ENCODE measurements at regions not wholly inside any gene's neighbourhood (a gene's known extent, or its start where the extent isn't known, plus 50 kb on each side); places are given as distances from the start of the nearest gene placed in this dataset.

- Histone ChIP-seq H3K4me3 (no peak overlapping the region), H3K36me3 (no peaks in the 10 kb centered on the region), H3K27ac (no peak overlapping the region), H3K9me3 (no peaks in the 10 kb centered on the region), H3K4me1 (no peaks in the 10 kb centered on the region), H3K27me3 (no peaks in the 10 kb centered on the region)
- ATAC-seq (no peak), DNase-seq (no peak)
- intact Hi-C loops (cut with DNase I): no loop called here
- TF ChIP-seq, protein P1, sequence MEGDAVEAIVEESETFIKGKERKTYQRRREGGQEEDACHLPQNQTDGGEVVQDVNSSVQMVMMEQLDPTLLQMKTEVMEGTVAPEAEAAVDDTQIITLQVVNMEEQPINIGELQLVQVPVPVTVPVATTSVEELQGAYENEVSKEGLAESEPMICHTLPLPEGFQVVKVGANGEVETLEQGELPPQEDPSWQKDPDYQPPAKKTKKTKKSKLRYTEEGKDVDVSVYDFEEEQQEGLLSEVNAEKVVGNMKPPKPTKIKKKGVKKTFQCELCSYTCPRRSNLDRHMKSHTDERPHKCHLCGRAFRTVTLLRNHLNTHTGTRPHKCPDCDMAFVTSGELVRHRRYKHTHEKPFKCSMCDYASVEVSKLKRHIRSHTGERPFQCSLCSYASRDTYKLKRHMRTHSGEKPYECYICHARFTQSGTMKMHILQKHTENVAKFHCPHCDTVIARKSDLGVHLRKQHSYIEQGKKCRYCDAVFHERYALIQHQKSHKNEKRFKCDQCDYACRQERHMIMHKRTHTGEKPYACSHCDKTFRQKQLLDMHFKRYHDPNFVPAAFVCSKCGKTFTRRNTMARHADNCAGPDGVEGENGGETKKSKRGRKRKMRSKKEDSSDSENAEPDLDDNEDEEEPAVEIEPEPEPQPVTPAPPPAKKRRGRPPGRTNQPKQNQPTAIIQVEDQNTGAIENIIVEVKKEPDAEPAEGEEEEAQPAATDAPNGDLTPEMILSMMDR (IDR thresholded peaks at IDR 0.05): no peak
Measured at GRCh38 chr2:198656869-198657268, 800.9 kb downstream of the SATB2 start.

- Histone ChIP-seq H3K27me3 (no peaks in the 10 kb centered on the region), H3K27ac (no peak overlapping the region), H3K9me3 (no peaks in the 10 kb centered on the region), H3K36me3 (no peaks in the 10 kb centered on the region), H3K4me1 (no peaks in the 10 kb centered on the region), H3K4me3 (no peak overlapping the region)
- no peak for ATAC-seq
- DNase-seq: no peak
- intact Hi-C loops (cut with DNase I): no loop called here
- TF ChIP-seq, protein P1 (IDR thresholded peaks at IDR 0.05): no peak
Measured at GRCh38 chr2:198654646-198655045, 803.1 kb downstream of the SATB2 start.

DNA sequence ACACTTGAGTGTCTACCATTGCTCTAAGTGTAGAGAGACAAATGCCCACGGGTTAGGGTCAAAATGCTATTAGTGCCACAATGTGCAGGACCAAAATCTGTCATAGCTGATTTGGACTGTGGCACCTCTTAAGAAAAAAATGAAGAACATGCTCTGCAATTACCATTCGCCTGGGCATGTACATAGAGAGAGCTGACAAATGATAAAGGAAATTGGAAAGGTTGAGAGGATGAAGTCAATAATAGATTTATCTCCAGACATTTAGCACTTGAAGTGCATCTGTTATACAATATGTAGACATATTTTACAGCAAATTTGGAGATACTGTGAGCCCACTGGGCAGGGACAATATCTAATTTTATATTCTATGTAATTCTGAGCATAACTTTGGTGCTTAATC, 804.4 kb downstream of the SATB2 start:
- no peak for DNase-seq
- H3K4me1 ChIP-seq: no peaks in the 10 kb centered on the region
- H3K27ac ChIP-seq: no peak overlapping the region
- TF ChIP-seq, protein P1 (IDR thresholded peaks at IDR 0.05): no peak
- H3K4me3 ChIP-seq: no peak overlapping the region
- H3K36me3 ChIP-seq: no peaks in the 10 kb centered on the region
- intact Hi-C loops (cut with DNase I): no loop called here
- no peaks in the 10 kb centered on the region for H3K27me3 ChIP-seq
- no peaks in the 10 kb centered on the region for H3K9me3 ChIP-seq
- no peak for ATAC-seq

- H3K9me3 ChIP-seq: no peaks in the 10 kb centered on the region
- no peak for ATAC-seq
- no peaks in the 10 kb centered on the region for H3K36me3 ChIP-seq
- intact Hi-C loops (cut with DNase I): no loop called here
- no peak overlapping the region for H3K4me3 ChIP-seq
- H3K4me1 ChIP-seq: no peaks in the 10 kb centered on the region
- TF ChIP-seq, protein P1 (IDR thresholded peaks at IDR 0.05): no peak
- no peak overlapping the region for H3K27ac ChIP-seq
- DNase-seq: no peak
- no peaks in the 10 kb centered on the region for H3K27me3 ChIP-seq
Measured at GRCh38 chr2:198652461-198652860, 805.3 kb downstream of the SATB2 start.

DNA sequence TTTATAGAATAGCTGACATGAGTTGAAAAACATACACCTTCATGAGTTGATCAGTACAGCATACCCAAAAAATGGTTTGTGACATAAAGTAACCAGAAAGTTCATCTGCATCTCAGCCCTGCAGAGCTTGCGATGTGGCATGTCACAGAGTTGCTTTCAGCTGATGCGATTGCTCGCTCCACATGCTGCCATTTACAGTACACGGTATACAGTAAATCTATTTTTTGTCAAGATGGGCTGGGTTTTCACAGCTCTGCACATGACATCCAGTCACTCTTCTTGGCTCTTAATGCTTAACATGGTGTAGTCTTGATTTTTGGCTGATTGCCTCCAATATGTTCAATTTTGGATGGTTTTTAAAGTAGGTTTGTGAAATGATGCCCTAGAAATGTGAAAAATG, 811.9 kb downstream of the SATB2 start:
- Histone ChIP-seq H3K36me3 (no peaks in the 10 kb centered on the region), H3K9me3 (no peaks in the 10 kb centered on the region), H3K4me1 (no peaks in the 10 kb centered on the region), H3K27me3 (no peaks in the 10 kb centered on the region), H3K4me3 (no peak overlapping the region), H3K27ac (no peak overlapping the region)
- intact Hi-C loops (cut with DNase I): no loop called here
- DNase-seq (no peak), ATAC-seq (no peak)
- TF ChIP-seq, protein P1 (IDR thresholded peaks at IDR 0.05): no peak

DNA sequence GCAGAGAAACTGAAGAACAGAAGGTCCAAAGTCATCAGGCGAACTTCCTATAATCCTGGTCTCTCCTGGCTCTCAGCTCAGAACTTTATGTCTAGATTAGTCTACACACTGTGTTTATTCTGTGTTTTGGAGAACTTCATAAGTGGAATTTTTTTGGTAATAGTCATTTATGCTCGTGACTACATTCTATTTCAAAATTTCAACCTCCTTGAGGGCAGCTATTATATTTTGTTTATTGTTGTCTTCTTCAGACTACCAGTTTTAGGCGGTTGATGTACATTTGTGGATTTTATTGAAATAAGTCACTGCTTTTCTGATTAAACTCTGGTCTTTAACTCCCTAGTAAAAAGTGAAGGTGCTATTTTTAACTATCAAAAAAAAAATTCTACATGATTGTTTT, 816.6 kb downstream of the SATB2 start:
- H3K4me3 ChIP-seq: no peak overlapping the region
- TF ChIP-seq, protein P1 (IDR thresholded peaks at IDR 0.05): no peak
- H3K4me1 ChIP-seq: no peaks in the 10 kb centered on the region
- no peaks in the 10 kb centered on the region for H3K9me3 ChIP-seq
- no peaks in the 10 kb centered on the region for H3K27me3 ChIP-seq
- H3K27ac ChIP-seq: no peak overlapping the region
- ATAC-seq (no peak), DNase-seq (no peak)
- H3K36me3 ChIP-seq: no peaks in the 10 kb centered on the region
- intact Hi-C loops (cut with DNase I): no loop called here
